ENCODE measurements at regions not wholly inside any gene's neighbourhood (a gene's known extent, or its start where the extent isn't known, plus 50 kb on each side); places are given as distances from the start of the nearest gene placed in this dataset.

GRCh38 chr6:97411610-97412009 is 128.6 kb upstream of the MMS22L start:
- Histone ChIP-seq H3K27me3 (ENCODE audit: control insufficient read depth, insufficient read depth, low read length, poor library complexity, severe bottlenecking) (no peaks in the 10 kb centered on the region), H3K4me3 (ENCODE audit: insufficient read depth, low read depth, low read length) (no peak overlapping the region), H3K4me1 (ENCODE audit: control insufficient read depth, insufficient read depth, low read length) (no peaks in the 10 kb centered on the region), H3K9me3 (ENCODE audit: control insufficient read depth, low read length) (no peaks in the 10 kb centered on the region), H3K36me3 (ENCODE audit: control insufficient read depth, insufficient read depth, low read length) (no peaks in the 10 kb centered on the region), H3K27ac (ENCODE audit: insufficient read depth, low read depth, low read length, poor library complexity, severe bottlenecking) (no peak overlapping the region)
- WGBS, 2 experiments, result 31 to 42% methylated on average over 2 of the region's 2 CpGs

DNA sequence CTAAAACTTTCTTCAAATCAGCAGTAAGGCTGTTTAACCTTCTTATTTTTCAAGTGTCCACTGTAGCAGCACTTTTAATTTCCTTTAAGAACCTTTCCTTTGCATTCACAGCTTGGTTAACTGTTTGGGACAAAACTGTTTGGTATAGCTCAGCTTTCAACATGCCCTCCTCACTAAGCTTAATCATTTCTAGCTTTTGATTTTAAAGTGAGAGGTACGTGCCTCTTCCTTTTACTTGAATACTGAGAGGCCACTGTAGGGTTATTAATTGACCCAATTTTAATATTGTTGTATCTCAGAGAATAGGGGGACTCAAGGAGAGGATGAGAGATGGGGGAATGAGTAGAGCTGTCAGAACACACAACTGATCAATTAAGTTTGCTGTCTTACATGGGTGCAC is 129.5 kb upstream of the MMS22L start:
- no peaks in the 10 kb centered on the region for H3K9me3 ChIP-seq (ENCODE audit: control insufficient read depth, low read length)
- H3K27me3 ChIP-seq (ENCODE audit: control insufficient read depth, insufficient read depth, low read length, poor library complexity, severe bottlenecking), result no peaks in the 10 kb centered on the region
- H3K4me1 ChIP-seq (ENCODE audit: control insufficient read depth, insufficient read depth, low read length), result no peaks in the 10 kb centered on the region
- no peak overlapping the region for H3K4me3 ChIP-seq (ENCODE audit: insufficient read depth, low read depth, low read length)
- no peak overlapping the region for H3K27ac ChIP-seq (ENCODE audit: insufficient read depth, low read depth, low read length, poor library complexity, severe bottlenecking)
- H3K36me3 ChIP-seq (ENCODE audit: control insufficient read depth, insufficient read depth, low read length), result no peaks in the 10 kb centered on the region
- WGBS, 2 experiments, result 100% methylated on average over 1 of the region's 1 CpG

GRCh38 chr6:97422171-97422570 is 139.2 kb upstream of the MMS22L start:
- H3K4me3 ChIP-seq (ENCODE audit: insufficient read depth, low read depth, low read length), result no peak overlapping the region
- WGBS, 2 experiments, result 41 to 50% methylated on average over 1 of the region's 1 CpG
- H3K27me3 ChIP-seq (ENCODE audit: control insufficient read depth, insufficient read depth, low read length, poor library complexity, severe bottlenecking), result peaks cover 4% of the 10 kb centered on the region
- no peaks in the 10 kb centered on the region for H3K4me1 ChIP-seq (ENCODE audit: control insufficient read depth, insufficient read depth, low read length)
- H3K36me3 ChIP-seq (ENCODE audit: control insufficient read depth, insufficient read depth, low read length), result no peaks in the 10 kb centered on the region
- H3K9me3 ChIP-seq (ENCODE audit: control insufficient read depth, low read length), result no peaks in the 10 kb centered on the region
- no peak overlapping the region for H3K27ac ChIP-seq (ENCODE audit: insufficient read depth, low read depth, low read length, poor library complexity, severe bottlenecking)

GRCh38 chr6:97423190-97423589 is 140.2 kb upstream of the MMS22L start:
- H3K36me3 ChIP-seq (ENCODE audit: control insufficient read depth, insufficient read depth, low read length), result no peaks in the 10 kb centered on the region
- no peaks in the 10 kb centered on the region for H3K4me1 ChIP-seq (ENCODE audit: control insufficient read depth, insufficient read depth, low read length)
- H3K27ac ChIP-seq (ENCODE audit: insufficient read depth, low read depth, low read length, poor library complexity, severe bottlenecking), result no peak overlapping the region
- H3K27me3 ChIP-seq (ENCODE audit: control insufficient read depth, insufficient read depth, low read length, poor library complexity, severe bottlenecking), result peaks cover 4% of the 10 kb centered on the region
- H3K4me3 ChIP-seq (ENCODE audit: insufficient read depth, low read depth, low read length), result no peak overlapping the region
- H3K9me3 ChIP-seq (ENCODE audit: control insufficient read depth, low read length), result no peaks in the 10 kb centered on the region

GRCh38 chr6:97427648-97428047 is 144.6 kb upstream of the MMS22L start:
- Histone ChIP-seq H3K27ac (ENCODE audit: insufficient read depth, low read depth, low read length, poor library complexity, severe bottlenecking) (no peak overlapping the region), H3K4me3 (ENCODE audit: insufficient read depth, low read depth, low read length) (no peak overlapping the region)

DNA sequence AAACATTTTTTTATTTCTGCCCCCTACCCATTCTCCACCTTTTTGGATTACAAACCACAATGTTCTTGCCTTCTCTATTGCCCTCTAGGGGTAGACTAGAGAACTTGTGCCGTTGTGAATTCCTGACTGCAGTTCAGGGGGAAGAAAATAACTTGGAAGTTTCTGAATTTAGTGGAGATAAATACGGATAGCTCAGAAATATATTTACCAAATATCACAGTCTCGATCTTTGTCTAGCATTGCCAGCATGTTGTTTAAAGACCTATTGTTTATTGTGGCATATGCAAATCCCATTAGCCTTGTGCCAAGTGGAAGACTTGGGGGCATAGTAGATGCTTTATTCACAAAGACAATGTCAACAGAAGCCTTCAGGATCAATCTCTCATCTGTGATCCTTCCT is 154.1 kb upstream of the MMS22L start:
- H3K36me3 ChIP-seq (ENCODE audit: control insufficient read depth, insufficient read depth, low read length), result no peaks in the 10 kb centered on the region
- no peak overlapping the region for H3K4me3 ChIP-seq (ENCODE audit: insufficient read depth, low read depth, low read length)
- H3K4me1 ChIP-seq (ENCODE audit: control insufficient read depth, insufficient read depth, low read length), result no peaks in the 10 kb centered on the region
- H3K9me3 ChIP-seq (ENCODE audit: control insufficient read depth, low read length), result no peaks in the 10 kb centered on the region
- WGBS, 2 experiments, result 38 to 60% methylated on average over 1 to 3 of the region's 3 CpGs
- H3K27ac ChIP-seq (ENCODE audit: insufficient read depth, low read depth, low read length, poor library complexity, severe bottlenecking), result no peak overlapping the region
- no peaks in the 10 kb centered on the region for H3K27me3 ChIP-seq (ENCODE audit: control insufficient read depth, insufficient read depth, low read length, poor library complexity, severe bottlenecking)

More at GRCh38 chr6:97427648-97428047, 144.6 kb upstream of the MMS22L start:
- Histone ChIP-seq H3K9me3 (ENCODE audit: control insufficient read depth, low read length) (no peaks in the 10 kb centered on the region), H3K4me1 (ENCODE audit: control insufficient read depth, insufficient read depth, low read length) (no peaks in the 10 kb centered on the region), H3K27me3 (ENCODE audit: control insufficient read depth, insufficient read depth, low read length, poor library complexity, severe bottlenecking) (peaks cover 4% of the 10 kb centered on the region), H3K36me3 (ENCODE audit: control insufficient read depth, insufficient read depth, low read length) (no peaks in the 10 kb centered on the region)

- Histone ChIP-seq H3K4me3 (ENCODE audit: insufficient read depth, low read depth, low read length) (no peak overlapping the region), H3K27ac (ENCODE audit: insufficient read depth, low read depth, low read length, poor library complexity, severe bottlenecking) (no peak overlapping the region), H3K4me1 (ENCODE audit: control insufficient read depth, insufficient read depth, low read length) (no peaks in the 10 kb centered on the region), H3K9me3 (ENCODE audit: control insufficient read depth, low read length) (no peaks in the 10 kb centered on the region), H3K27me3 (ENCODE audit: control insufficient read depth, insufficient read depth, low read length, poor library complexity, severe bottlenecking) (no peaks in the 10 kb centered on the region), H3K36me3 (ENCODE audit: control insufficient read depth, insufficient read depth, low read length) (no peaks in the 10 kb centered on the region)
- 90 to 93% methylated on average over 3 to 4 of the region's 4 CpGs for WGBS, 2 experiments
Measured at GRCh38 chr6:97438011-97438671, 155.1 kb upstream of the MMS22L start.

DNA sequence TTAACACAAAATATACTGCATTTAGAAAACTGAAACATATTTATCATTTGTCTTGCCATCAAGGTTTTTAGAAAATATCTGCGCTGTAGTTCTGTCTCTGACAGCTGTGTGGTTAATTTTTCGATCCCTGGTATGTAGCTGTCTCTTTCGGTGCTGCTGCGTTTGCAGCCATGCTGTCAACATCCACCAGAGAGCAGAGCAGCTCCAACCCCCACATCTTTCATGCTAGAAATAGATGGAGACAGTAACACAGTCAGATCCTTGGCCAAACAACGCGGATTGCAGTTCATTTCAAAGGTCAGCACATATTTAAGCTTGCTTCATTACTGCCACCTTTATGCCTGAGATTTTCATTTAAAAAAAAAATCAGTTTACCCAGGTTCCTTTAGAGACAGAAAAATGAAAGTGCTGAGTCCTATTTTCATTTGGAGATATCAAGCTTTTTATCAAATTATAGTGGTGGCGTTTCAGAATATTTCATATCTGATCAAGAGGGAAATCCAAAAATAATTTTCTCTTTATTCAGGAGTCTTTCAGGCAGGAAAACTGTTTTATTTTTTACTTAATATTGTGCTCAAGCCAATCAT is 157.7 kb upstream of the MMS22L start:
- H3K27me3 ChIP-seq (ENCODE audit: control insufficient read depth, insufficient read depth, low read length, poor library complexity, severe bottlenecking), result no peaks in the 10 kb centered on the region
- no peak overlapping the region for H3K27ac ChIP-seq (ENCODE audit: insufficient read depth, low read depth, low read length, poor library complexity, severe bottlenecking)
- H3K9me3 ChIP-seq (ENCODE audit: control insufficient read depth, low read length), result no peaks in the 10 kb centered on the region
- H3K36me3 ChIP-seq (ENCODE audit: control insufficient read depth, insufficient read depth, low read length), result no peaks in the 10 kb centered on the region
- no peaks in the 10 kb centered on the region for H3K4me1 ChIP-seq (ENCODE audit: control insufficient read depth, insufficient read depth, low read length)
- no peak overlapping the region for H3K4me3 ChIP-seq (ENCODE audit: insufficient read depth, low read depth, low read length)
- WGBS, 2 experiments, result 37 to 42% methylated on average over 6 to 7 of the region's 7 CpGs

- H3K4me3 ChIP-seq (ENCODE audit: insufficient read depth, low read depth, low read length), result no peak overlapping the region
- H3K9me3 ChIP-seq (ENCODE audit: control insufficient read depth, low read length), result no peaks in the 10 kb centered on the region
- no peaks in the 10 kb centered on the region for H3K36me3 ChIP-seq (ENCODE audit: control insufficient read depth, insufficient read depth, low read length)
- 55 to 72% methylated on average over 3 of the region's 5 CpGs for WGBS, 2 experiments
- H3K27me3 ChIP-seq (ENCODE audit: control insufficient read depth, insufficient read depth, low read length, poor library complexity, severe bottlenecking), result no peaks in the 10 kb centered on the region
- H3K4me1 ChIP-seq (ENCODE audit: control insufficient read depth, insufficient read depth, low read length), result no peaks in the 10 kb centered on the region
- H3K27ac ChIP-seq (ENCODE audit: insufficient read depth, low read depth, low read length, poor library complexity, severe bottlenecking), result no peak overlapping the region
Measured at GRCh38 chr6:97443408-97444080, 160.5 kb upstream of the MMS22L start.

DNA sequence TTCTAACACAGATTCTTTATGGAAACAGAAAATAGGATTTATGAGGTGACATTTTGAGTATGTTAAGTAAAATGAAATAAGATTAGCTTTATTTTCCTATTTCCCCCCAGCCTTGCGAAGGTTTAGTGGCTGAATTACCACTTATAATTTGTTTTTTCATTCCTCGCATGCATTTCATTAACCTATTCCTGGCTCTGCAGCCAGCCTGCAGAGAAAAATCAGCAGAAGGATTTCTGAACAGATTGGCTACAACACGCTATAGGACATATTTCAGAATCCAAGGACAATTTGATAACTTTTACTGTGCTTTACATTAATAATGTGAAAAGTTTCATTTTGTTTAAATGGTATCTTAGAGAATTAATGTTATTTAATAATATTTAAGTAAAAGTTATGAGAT is 162.4 kb upstream of the MMS22L start:
- no peaks in the 10 kb centered on the region for H3K9me3 ChIP-seq (ENCODE audit: control insufficient read depth, low read length)

More for the DNA sequence above, 162.4 kb upstream of the MMS22L start:
- Histone ChIP-seq H3K4me3 (ENCODE audit: insufficient read depth, low read depth, low read length) (no peak overlapping the region), H3K27ac (ENCODE audit: insufficient read depth, low read depth, low read length, poor library complexity, severe bottlenecking) (no peak overlapping the region), H3K36me3 (ENCODE audit: control insufficient read depth, insufficient read depth, low read length) (no peaks in the 10 kb centered on the region), H3K4me1 (ENCODE audit: control insufficient read depth, insufficient read depth, low read length) (no peaks in the 10 kb centered on the region), H3K27me3 (ENCODE audit: control insufficient read depth, insufficient read depth, low read length, poor library complexity, severe bottlenecking) (no peaks in the 10 kb centered on the region)
- WGBS, 2 experiments, result 95 to 96% methylated on average over 3 of the region's 3 CpGs

Measured in ectodermal cell (in vitro differentiated cells).